Stimulated activated CD4-positive, alpha-beta T cell treated with anti-CD3 and anti-CD28 coated beads, Interleukin-2, amount 100 ng/mL, for 48 hours (primary cell): ENCODE measurements at regions not wholly inside any gene's neighbourhood (a gene's known extent, or its start where the extent isn't known, plus 50 kb on each side); places are given as distances from the start of the nearest gene placed in this dataset.
A peak's percentile ranks its signal among the peaks of the same experiment; 100 is the strongest.
"Not testable (repeated sequence)": the region's sequence is repeated elsewhere in the genome, so short reads cannot be mapped to it uniquely, and the experiment has no call there.

ENCODE experiments used
- DNase-seq, 2 donors: peaks; one replicate each; pipeline ENCODE4 v3.0.0-alpha.2; 2020

- no peak for DNase-seq
Observed at GRCh38 chr3:5358911-5359310, 171.4 kb downstream of the EDEM1 start.

DNA sequence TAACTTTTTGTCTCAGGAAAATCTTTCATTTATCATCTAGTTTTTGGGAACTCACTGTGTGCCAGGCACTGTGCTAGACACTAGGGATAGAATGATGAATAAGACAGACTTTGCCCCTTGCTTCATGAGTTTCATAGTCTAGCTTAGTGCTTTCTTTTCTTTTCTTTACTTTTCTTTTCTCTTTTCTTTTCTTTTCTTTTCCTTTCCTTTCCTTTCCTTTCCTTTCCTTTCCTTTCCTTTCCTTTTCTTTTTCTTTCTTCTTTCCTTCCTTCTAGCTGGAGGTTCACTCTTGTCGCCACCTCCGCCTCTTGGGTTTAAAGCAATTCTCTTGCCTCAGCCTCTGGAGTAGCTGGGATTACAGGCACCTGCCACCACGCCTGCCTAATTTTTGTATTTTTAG, 172.9 kb downstream of the EDEM1 start:
- DNase-seq = no peak

- no peak for DNase-seq
Observed at GRCh38 chr3:5366746-5367145, 179.2 kb downstream of the EDEM1 start.

DNA sequence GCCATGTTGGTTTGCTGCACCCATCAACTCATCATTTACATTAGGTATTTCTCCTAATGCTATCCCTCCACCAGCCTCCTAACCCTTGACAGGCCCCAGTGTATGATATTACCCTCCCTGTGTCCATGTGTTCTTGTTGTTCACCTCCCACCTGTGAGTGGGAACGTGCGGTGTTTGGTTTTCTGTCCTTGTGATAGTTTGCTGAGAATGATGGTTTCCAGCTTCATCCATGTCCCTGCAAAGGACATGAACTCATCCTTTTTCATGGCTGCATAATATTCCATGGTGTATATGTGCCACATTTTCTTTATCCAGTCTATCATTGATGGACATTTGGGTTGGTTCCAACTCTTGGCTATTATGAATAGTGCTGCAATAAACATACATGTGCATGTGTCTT, 184.0 kb downstream of the EDEM1 start:
- not testable (repeated sequence) for DNase-seq

DNA sequence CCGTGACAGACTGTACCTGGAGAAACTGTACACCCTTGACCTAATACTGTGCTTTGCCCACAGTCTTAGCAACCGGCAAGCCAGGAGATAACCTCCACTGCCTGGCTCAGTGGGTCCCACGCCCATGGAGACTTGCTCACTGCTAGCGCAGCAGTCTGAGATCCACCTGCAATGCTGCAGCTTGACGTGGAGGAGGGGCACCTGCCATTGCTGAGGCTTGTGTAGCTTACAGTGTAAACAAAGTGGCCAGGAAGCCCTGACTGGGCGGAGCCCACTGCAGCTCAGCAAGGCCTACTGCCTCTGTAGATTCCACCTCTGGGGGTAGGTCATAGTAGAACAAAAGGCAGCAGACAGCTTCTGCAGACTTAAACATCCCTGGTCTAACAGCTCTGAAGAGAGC, 189.3 kb downstream of the EDEM1 start:
- DNase-seq = no peak

GRCh38 chr3:5379266-5379665, 191.8 kb downstream of the EDEM1 start:
- not testable (repeated sequence) for DNase-seq

GRCh38 chr3:5383486-5384263, 196.2 kb downstream of the EDEM1 start:
- not testable (repeated sequence) for DNase-seq

GRCh38 chr3:5384557-5385236, 197.2 kb downstream of the EDEM1 start:
- DNase-seq = no peak

GRCh38 chr3:5388091-5388490, 200.6 kb downstream of the EDEM1 start:
- DNase-seq = no peak

- no peak for DNase-seq
Observed at GRCh38 chr3:5389057-5389456, 201.6 kb downstream of the EDEM1 start.

- DNase-seq = no peak
Observed at GRCh38 chr3:5390221-5390620, 202.7 kb downstream of the EDEM1 start.

DNA sequence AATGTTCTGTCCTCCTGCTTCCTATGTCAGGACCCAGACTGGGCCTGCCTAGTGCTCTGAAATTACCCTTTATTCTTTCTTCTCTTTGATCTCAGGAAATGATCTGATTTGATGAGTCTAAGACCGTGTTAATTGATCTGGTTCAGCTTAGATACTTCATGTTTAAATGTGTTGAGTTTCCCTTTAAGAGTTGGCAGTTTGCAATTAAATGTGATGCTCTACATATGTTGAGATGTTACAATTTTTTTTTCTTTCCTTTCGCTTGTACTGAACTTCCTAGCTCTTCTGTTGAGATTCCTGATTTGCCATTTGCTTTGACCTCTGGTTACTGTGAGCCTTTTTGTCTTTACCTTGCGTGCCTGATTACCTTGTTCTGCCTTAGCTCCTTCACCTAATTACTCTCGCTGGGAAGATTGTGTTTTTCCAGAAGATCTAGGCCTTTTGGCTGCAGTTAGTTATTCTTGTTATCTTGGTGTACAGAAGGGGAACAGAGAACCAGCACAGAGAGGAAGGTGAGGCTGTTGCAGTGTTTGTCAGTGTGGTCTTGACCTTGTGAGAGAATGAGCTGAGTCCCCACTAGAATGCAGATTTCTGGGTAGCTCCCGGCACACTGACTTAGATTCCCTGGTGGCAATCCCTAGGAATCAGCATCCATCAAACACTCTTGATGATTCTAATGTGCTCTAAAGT, 203.6 kb downstream of the EDEM1 start:
- no peak for DNase-seq

DNA sequence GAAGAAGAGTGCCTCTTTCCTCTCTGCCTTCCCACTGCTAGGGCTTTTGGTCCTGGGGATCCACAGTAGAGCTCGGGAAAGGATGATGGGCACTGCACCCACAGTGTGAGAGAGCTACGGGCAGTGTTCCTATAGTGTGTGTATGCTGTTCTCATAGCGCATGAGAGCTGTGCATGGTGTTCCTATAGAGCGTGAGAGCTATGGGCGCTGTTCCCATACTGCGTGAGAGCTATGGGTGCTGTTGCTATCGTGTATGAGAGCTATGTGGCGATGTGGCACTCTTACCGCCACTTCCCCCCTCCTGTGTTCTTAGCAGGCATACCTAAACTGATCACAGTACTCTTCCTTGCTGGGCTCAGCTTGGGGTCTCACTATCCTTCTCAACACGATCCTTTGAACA, 213.5 kb downstream of the EDEM1 start:
- DNase-seq = no peak

DNA sequence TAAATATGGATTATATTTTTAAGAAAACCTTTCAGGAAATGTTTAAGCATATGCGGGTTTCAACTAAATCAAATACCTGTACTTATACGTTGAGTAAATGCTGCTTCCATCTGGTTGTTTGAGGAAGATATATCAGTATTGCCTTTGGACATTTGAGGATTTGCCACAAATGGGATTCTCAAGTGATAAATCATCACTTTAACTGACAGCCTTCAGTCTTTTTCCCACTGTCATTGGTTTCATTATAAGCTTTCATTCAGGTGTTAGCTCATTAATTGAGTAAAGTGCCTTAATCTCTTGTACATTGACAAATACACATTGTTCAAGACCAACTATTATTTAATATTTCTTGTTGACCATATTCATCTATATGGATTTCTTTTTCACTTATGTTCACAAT, 217.2 kb downstream of the EDEM1 start:
- no peak for DNase-seq

- DNase-seq = no peak
Observed at GRCh38 chr3:5411786-5412185, 224.3 kb downstream of the EDEM1 start.

- DNase-seq = no peak
Observed at GRCh38 chr3:5423076-5423475, 235.6 kb downstream of the EDEM1 start.

DNA sequence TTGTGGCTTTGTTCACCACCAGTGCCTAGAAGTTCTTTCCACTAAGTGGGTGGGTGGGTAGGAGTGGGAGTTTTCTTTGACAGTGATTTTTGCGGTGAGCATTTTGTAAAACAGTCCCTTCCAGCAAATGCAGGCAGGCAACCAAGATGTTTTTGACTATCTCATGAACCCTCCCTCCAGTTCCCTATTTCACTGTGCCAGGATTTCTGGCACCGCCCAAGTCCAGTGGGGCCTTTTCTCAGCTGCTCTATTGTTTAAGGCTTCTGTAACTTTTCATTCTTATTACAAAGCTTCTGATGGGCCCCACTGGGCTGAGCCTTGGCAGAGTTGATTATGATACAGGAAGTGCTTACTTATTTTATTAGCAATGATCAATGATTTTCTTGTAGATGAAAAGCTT, 236.0 kb downstream of the EDEM1 start:
- no peak for DNase-seq

DNA sequence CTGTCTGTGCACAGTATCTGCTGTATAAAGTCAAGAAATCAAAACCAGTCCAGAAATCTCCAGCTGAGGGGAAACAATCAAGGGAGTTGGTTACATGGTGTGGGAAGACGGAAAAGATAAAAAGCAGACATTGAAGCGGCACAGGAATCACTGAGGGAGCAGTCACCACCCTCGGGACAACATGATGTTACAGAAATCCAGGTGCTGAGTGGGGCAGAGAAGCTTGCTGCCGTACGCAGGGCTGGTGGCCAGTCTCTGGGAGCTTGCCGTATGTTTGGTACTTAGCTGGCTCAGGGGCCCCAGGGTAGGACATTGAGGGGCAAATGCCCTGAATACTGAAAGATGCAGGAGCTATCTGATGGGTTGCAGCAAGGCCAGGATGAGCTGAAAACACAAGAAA, 237.9 kb downstream of the EDEM1 start:
- DNase-seq = no peak

GRCh38 chr3:5426094-5426883, 238.8 kb downstream of the EDEM1 start:
- peak; percentile 74 to 75 for DNase-seq

DNA sequence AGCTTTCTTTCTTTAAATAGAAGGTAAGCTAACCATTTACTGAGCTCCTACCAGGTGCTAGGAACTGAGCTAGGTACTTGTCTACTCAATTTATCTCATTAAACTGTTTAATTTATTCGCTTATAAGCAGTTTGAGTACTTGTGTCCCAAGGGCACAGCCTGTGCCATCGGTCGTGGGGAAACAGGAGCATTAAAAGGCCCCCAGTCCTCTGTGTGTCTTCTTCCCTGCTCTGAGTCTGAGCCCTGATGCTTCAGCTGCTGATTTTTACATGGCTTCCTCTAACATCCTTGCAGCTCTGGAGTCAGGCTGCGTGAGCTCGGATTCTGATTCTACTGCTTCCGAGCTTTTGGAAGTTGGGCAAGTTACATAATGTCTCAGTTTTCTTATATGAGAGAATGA, 239.5 kb downstream of the EDEM1 start:
- no peak for DNase-seq

GRCh38 chr3:5427938-5428337, 240.4 kb downstream of the EDEM1 start:
- DNase-seq = no peak

- DNase-seq = no peak
Observed at GRCh38 chr3:5428607-5429516, 241.4 kb downstream of the EDEM1 start.
